ENCODE measurements at regions not wholly inside any gene's neighbourhood (a gene's known extent, or its start where the extent isn't known, plus 50 kb on each side); places are given as distances from the start of the nearest gene placed in this dataset.

- Histone ChIP-seq H3K27ac (ENCODE audit: low read length) (no peak overlapping the region), H3K36me3 (ENCODE audit: control insufficient read depth in 2 of 2, extremely low read depth in 1 of 2, insufficient read depth in 1 of 2, low read length in 1 of 2) (no peaks in the 10 kb centered on the region), H3K9me3 (no peaks in the 10 kb centered on the region), H3K4me1 (ENCODE audit: control insufficient read depth in 1 of 2, extremely low read depth in 1 of 2, insufficient read depth in 2 of 2, low read length in 2 of 2) (no peaks in the 10 kb centered on the region), H3K4me3 (ENCODE audit: control insufficient read depth in 1 of 2, extremely low read depth in 1 of 2, low read length in 1 of 2) (no peak overlapping the region), H3K27me3 (replicated peaks in 1 of 2; ENCODE audit: control insufficient read depth in 2 of 2, extremely low read depth in 1 of 2, insufficient read depth in 2 of 2, low read length in 1 of 2) (no peaks in the 10 kb centered on the region)
- Mint-ChIP-seq H3K4me1 (no peaks in the 10 kb centered on the region), H3K4me3 (no peak overlapping the region), H3K27me3 (peaks cover 0 to 12% of the 10 kb centered on the region in 2 donors), H3K27ac (no peak overlapping the region), H3K9me3 (no peaks in the 10 kb centered on the region), H3K36me3 (no peaks in the 10 kb centered on the region)
- CTCF ChIA-PET, result no interaction called here
- ATAC-seq (replicated peaks in 1 of 4) (no peak), DNase-seq (no peak)
- POLR2A ChIA-PET, result interaction anchor here in 1 of 2 donors (0.7 kb wide), 1 partner anchor 356 kb away, joined by 3 read pairs; no protein-coding TSS in a partner anchor
- no CpG with 5 or more reads among the region's 3 CpGs for WGBS (ENCODE audit: insufficient coverage)
These were observed 55.1 kb downstream of the PJA1 start for GRCh38 chrX:69110116-69110530.

GRCh38 chrX:69109706-69110105 lies 55.5 kb downstream of the PJA1 start:
- H3K9me3 Mint-ChIP-seq, result no peaks in the 10 kb centered on the region
- ChIA-PET CTCF (no interaction called here), POLR2A (interaction anchor here in 1 of 2 donors (0.7 kb wide), 1 partner anchor 356 kb away, joined by 3 read pairs; no protein-coding TSS in a partner anchor)
- H3K4me3 ChIP-seq (ENCODE audit: control insufficient read depth in 1 of 2, extremely low read depth in 1 of 2, low read length in 1 of 2), result no peak overlapping the region
- no peaks in the 10 kb centered on the region for H3K4me1 ChIP-seq (ENCODE audit: control insufficient read depth in 1 of 2, extremely low read depth in 1 of 2, insufficient read depth in 2 of 2, low read length in 2 of 2)
- no peaks in the 10 kb centered on the region for H3K36me3 ChIP-seq (ENCODE audit: control insufficient read depth in 2 of 2, extremely low read depth in 1 of 2, insufficient read depth in 1 of 2, low read length in 1 of 2)
- no peaks in the 10 kb centered on the region for H3K4me1 Mint-ChIP-seq
- H3K27me3 ChIP-seq (replicated peaks in 1 of 2; ENCODE audit: control insufficient read depth in 2 of 2, extremely low read depth in 1 of 2, insufficient read depth in 2 of 2, low read length in 1 of 2), result no peaks in the 10 kb centered on the region
- H3K27me3 Mint-ChIP-seq, result peaks cover 0 to 12% of the 10 kb centered on the region in 2 donors
- ATAC-seq (replicated peaks in 1 of 4), result no peak
- H3K27ac Mint-ChIP-seq, result no peak overlapping the region
- H3K4me3 Mint-ChIP-seq, result no peak overlapping the region
- no peak for DNase-seq
- H3K36me3 Mint-ChIP-seq, result no peaks in the 10 kb centered on the region
- H3K27ac ChIP-seq (ENCODE audit: low read length), result no peak overlapping the region
- no CpG with 5 or more reads among the region's 5 CpGs for WGBS (ENCODE audit: insufficient coverage)
- H3K9me3 ChIP-seq, result no peaks in the 10 kb centered on the region

- no peak overlapping the region for H3K4me3 Mint-ChIP-seq
- H3K4me1 ChIP-seq (ENCODE audit: control insufficient read depth in 1 of 2, extremely low read depth in 1 of 2, insufficient read depth in 2 of 2, low read length in 2 of 2), result no peaks in the 10 kb centered on the region
- ChIA-PET CTCF (no interaction called here), POLR2A (interaction anchor here in 1 of 2 donors (0.7 kb wide), 1 partner anchor 355 kb away, joined by 3 read pairs; no protein-coding TSS in a partner anchor)
- no peaks in the 10 kb centered on the region for H3K9me3 Mint-ChIP-seq
- 100% methylated on average over 1 of the region's 8 CpGs for WGBS (ENCODE audit: insufficient coverage)
- no peaks in the 10 kb centered on the region for H3K9me3 ChIP-seq
- no peaks in the 10 kb centered on the region for H3K4me1 Mint-ChIP-seq
- peaks cover 0 to 12% of the 10 kb centered on the region in 2 donors for H3K27me3 Mint-ChIP-seq
- H3K27me3 ChIP-seq (replicated peaks in 1 of 2; ENCODE audit: control insufficient read depth in 2 of 2, extremely low read depth in 1 of 2, insufficient read depth in 2 of 2, low read length in 1 of 2), result no peaks in the 10 kb centered on the region
- no peak overlapping the region for H3K27ac Mint-ChIP-seq
- ATAC-seq (replicated peaks in 1 of 4) (no peak), DNase-seq (no peak)
- no peak overlapping the region for H3K4me3 ChIP-seq (ENCODE audit: control insufficient read depth in 1 of 2, extremely low read depth in 1 of 2, low read length in 1 of 2)
- H3K36me3 ChIP-seq (ENCODE audit: control insufficient read depth in 2 of 2, extremely low read depth in 1 of 2, insufficient read depth in 1 of 2, low read length in 1 of 2), result no peaks in the 10 kb centered on the region
- no peak overlapping the region for H3K27ac ChIP-seq (ENCODE audit: low read length)
- H3K36me3 Mint-ChIP-seq, result no peaks in the 10 kb centered on the region
These were observed 56.1 kb downstream of the PJA1 start for GRCh38 chrX:69109036-69109663.

- H3K4me3 ChIP-seq (ENCODE audit: control insufficient read depth in 1 of 2, extremely low read depth in 1 of 2, low read length in 1 of 2), result no peak overlapping the region
- 90% methylated on average over 6 of the region's 7 CpGs for WGBS (ENCODE audit: insufficient coverage)
- H3K9me3 ChIP-seq, result no peaks in the 10 kb centered on the region
- no peak overlapping the region for H3K27ac ChIP-seq (ENCODE audit: low read length)
- H3K4me1 Mint-ChIP-seq, result no peaks in the 10 kb centered on the region
- no peaks in the 10 kb centered on the region for H3K4me1 ChIP-seq (ENCODE audit: control insufficient read depth in 1 of 2, extremely low read depth in 1 of 2, insufficient read depth in 2 of 2, low read length in 2 of 2)
- H3K27me3 Mint-ChIP-seq, result peaks cover 0 to 19% of the 10 kb centered on the region in 2 donors
- POLR2A ChIA-PET, result no interaction called here
- H3K27me3 ChIP-seq (replicated peaks in 1 of 2; ENCODE audit: control insufficient read depth in 2 of 2, extremely low read depth in 1 of 2, insufficient read depth in 2 of 2, low read length in 1 of 2), result no peaks in the 10 kb centered on the region
- H3K27ac Mint-ChIP-seq, result no peak overlapping the region
- DNase-seq, result no peak
- H3K9me3 Mint-ChIP-seq, result no peaks in the 10 kb centered on the region
- H3K36me3 Mint-ChIP-seq, result no peaks in the 10 kb centered on the region
- ATAC-seq (replicated peaks in 1 of 4), result no peak
- CTCF ChIA-PET, result no interaction called here
- H3K36me3 ChIP-seq (ENCODE audit: control insufficient read depth in 2 of 2, extremely low read depth in 1 of 2, insufficient read depth in 1 of 2, low read length in 1 of 2), result no peaks in the 10 kb centered on the region
- no peak overlapping the region for H3K4me3 Mint-ChIP-seq
These were observed 57.4 kb downstream of the PJA1 start for GRCh38 chrX:69107747-69108401.

GRCh38 chrX:69107231-69107739 lies 58.0 kb downstream of the PJA1 start:
- Histone ChIP-seq H3K27ac (ENCODE audit: low read length) (no peak overlapping the region), H3K4me1 (ENCODE audit: control insufficient read depth in 1 of 2, extremely low read depth in 1 of 2, insufficient read depth in 2 of 2, low read length in 2 of 2) (no peaks in the 10 kb centered on the region), H3K27me3 (replicated peaks in 1 of 2; ENCODE audit: control insufficient read depth in 2 of 2, extremely low read depth in 1 of 2, insufficient read depth in 2 of 2, low read length in 1 of 2) (no peaks in the 10 kb centered on the region), H3K4me3 (ENCODE audit: control insufficient read depth in 1 of 2, extremely low read depth in 1 of 2, low read length in 1 of 2) (no peak overlapping the region), H3K36me3 (ENCODE audit: control insufficient read depth in 2 of 2, extremely low read depth in 1 of 2, insufficient read depth in 1 of 2, low read length in 1 of 2) (no peaks in the 10 kb centered on the region), H3K9me3 (no peaks in the 10 kb centered on the region)
- Mint-ChIP-seq H3K36me3 (no peaks in the 10 kb centered on the region), H3K4me1 (no peaks in the 10 kb centered on the region), H3K27me3 (peaks cover 0 to 23% of the 10 kb centered on the region in 2 donors), H3K27ac (no peak overlapping the region), H3K9me3 (no peaks in the 10 kb centered on the region), H3K4me3 (no peak overlapping the region)
- WGBS (ENCODE audit: insufficient coverage), result no CpG with 5 or more reads among the region's 1 CpG
- DNase-seq (no peak), ATAC-seq (replicated peaks in 1 of 4) (no peak)
- ChIA-PET POLR2A (no interaction called here), CTCF (interaction anchor here in 1 of 2 donors (0.6 kb wide), 1 partner anchor 12 kb away, joined by 3 read pairs; no protein-coding TSS in a partner anchor)

GRCh38 chrX:69104756-69105434 lies 60.4 kb downstream of the PJA1 start:
- H3K9me3 Mint-ChIP-seq, result no peaks in the 10 kb centered on the region
- Histone ChIP-seq H3K36me3 (ENCODE audit: control insufficient read depth in 2 of 2, extremely low read depth in 1 of 2, insufficient read depth in 1 of 2, low read length in 1 of 2) (no peaks in the 10 kb centered on the region), H3K4me3 (ENCODE audit: control insufficient read depth in 1 of 2, extremely low read depth in 1 of 2, low read length in 1 of 2) (no peak overlapping the region), H3K9me3 (no peaks in the 10 kb centered on the region), H3K27ac (ENCODE audit: low read length) (no peak overlapping the region), H3K27me3 (replicated peaks in 1 of 2; ENCODE audit: control insufficient read depth in 2 of 2, extremely low read depth in 1 of 2, insufficient read depth in 2 of 2, low read length in 1 of 2) (no peaks in the 10 kb centered on the region), H3K4me1 (ENCODE audit: control insufficient read depth in 1 of 2, extremely low read depth in 1 of 2, insufficient read depth in 2 of 2, low read length in 2 of 2) (no peaks in the 10 kb centered on the region)
- no peak overlapping the region for H3K27ac Mint-ChIP-seq
- no peak overlapping the region for H3K4me3 Mint-ChIP-seq
- no peaks in the 10 kb centered on the region for H3K4me1 Mint-ChIP-seq
- 82% methylated on average over 2 of the region's 10 CpGs for WGBS (ENCODE audit: insufficient coverage)
- no peak for ATAC-seq (replicated peaks in 1 of 4)
- H3K27me3 Mint-ChIP-seq, result peaks cover 0 to 23% of the 10 kb centered on the region in 2 donors
- no peak for DNase-seq
- ChIA-PET POLR2A (no interaction called here), CTCF (no interaction called here)
- no peaks in the 10 kb centered on the region for H3K36me3 Mint-ChIP-seq

Measured in T-cell (primary cell).